ACC112 (cell line): ENCODE measurements at regions not wholly inside any gene's neighbourhood (a gene's known extent, or its start where the extent isn't known, plus 50 kb on each side); places are given as distances from the start of the nearest gene placed in this dataset.

ENCODE experiments used
- H2AFZ ChIP-seq: fragments of 200-600 bp; sonication (generic); one replicate; pipeline ENCODE4 v1.6.0; 2017; ENCODE audit warnings: antibody characterized with exemption, low read length; ENCODE audit not compliant: unreplicated experiment
- H3K27ac ChIP-seq: fragments of 200-600 bp; sonication (generic); 2 replicates; pipeline ENCODE4 v1.5.1; 2014; ENCODE audit warnings: low read depth, mild to moderate bottlenecking, antibody characterized with exemption, low read length, moderate library complexity
- H3K27me3 ChIP-seq: fragments of 200-600 bp; sonication (generic); 2 replicates; pipeline ENCODE4 v1.6.1; 2014; ENCODE audit warnings: mild to moderate bottlenecking, antibody characterized with exemption, low read length, moderate library complexity, mixed read lengths; ENCODE audit not compliant: insufficient read depth
- H3K36me3 ChIP-seq: fragments of 200-600 bp; sonication (generic); 2 replicates; pipeline ENCODE4 v1.6.1; 2016; ENCODE audit warnings: mild to moderate bottlenecking, antibody characterized with exemption, low read length, moderate library complexity, mixed read lengths; ENCODE audit not compliant: insufficient read depth
- H3K4me1 ChIP-seq: fragments of 200-600 bp; sonication (generic); one replicate; pipeline ENCODE4 v1.6.1; 2016; ENCODE audit warnings: low read length, mixed read lengths; ENCODE audit not compliant: insufficient read depth, unreplicated experiment, control insufficient read depth
- H3K4me3 ChIP-seq: fragments of 200-600 bp; sonication (generic); 2 replicates; pipeline ENCODE4 v1.5.1; 2014; ENCODE audit warnings: mild to moderate bottlenecking, low read depth, low read length
- H3K79me2 ChIP-seq: fragments of 200-600 bp; sonication (generic); one replicate; pipeline ENCODE4 v1.6.0; 2016; ENCODE audit warnings: low read length; ENCODE audit not compliant: control insufficient read depth, unreplicated experiment, insufficient read depth

DNA sequence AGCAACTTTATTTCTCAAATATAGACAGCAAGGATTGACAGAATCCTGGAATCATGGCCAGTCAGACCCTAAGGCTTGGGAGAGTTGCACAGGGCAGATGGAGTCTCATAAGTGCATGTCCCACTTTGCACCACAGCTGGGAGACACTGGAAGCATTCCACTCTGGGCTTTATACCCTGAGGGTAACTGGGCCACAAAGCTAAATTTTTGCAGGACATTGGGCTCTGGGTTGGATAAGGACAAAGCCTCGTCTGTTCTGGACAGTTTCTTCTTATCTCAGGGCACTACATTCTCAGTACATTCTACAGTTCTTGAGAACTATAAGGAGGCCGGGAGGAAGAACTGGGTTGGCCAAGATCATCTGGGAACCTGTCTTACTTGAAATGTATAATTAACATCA lies 158.3 kb upstream of the IGFBP3 start:
- no peaks in the 10 kb centered on the region for H3K4me1 ChIP-seq
- H2AFZ ChIP-seq: no peak overlapping the region
- H3K27ac ChIP-seq: no peak overlapping the region
- H3K79me2 ChIP-seq: no peaks in the 10 kb centered on the region
- no peaks in the 10 kb centered on the region for H3K27me3 ChIP-seq
- no peaks in the 10 kb centered on the region for H3K36me3 ChIP-seq
- no peak overlapping the region for H3K4me3 ChIP-seq

DNA sequence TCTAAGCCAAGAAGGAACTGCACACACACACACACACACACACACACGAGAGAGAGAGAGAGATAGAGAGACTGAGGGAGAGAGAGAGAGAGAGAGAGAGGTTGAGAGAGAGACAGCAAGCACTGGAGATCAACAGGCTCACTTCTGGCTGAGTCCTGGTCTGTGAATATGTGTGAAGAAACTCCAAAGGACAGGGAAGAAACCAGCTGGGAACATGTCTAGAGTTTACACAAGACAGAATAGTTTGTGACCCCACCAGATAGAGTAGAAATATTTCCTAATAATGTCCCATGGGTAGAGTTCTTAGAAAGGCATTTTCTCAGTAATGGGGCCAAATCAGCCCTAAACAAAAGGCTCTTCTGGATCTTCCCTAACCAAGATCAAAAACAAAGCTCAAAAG lies 155.5 kb upstream of the IGFBP3 start:
- H3K27ac ChIP-seq: no peak overlapping the region
- H3K36me3 ChIP-seq: no peaks in the 10 kb centered on the region
- H3K4me1 ChIP-seq: no peaks in the 10 kb centered on the region
- H3K4me3 ChIP-seq: no peak overlapping the region
- H3K27me3 ChIP-seq: no peaks in the 10 kb centered on the region
- no peak overlapping the region for H2AFZ ChIP-seq
- no peaks in the 10 kb centered on the region for H3K79me2 ChIP-seq

DNA sequence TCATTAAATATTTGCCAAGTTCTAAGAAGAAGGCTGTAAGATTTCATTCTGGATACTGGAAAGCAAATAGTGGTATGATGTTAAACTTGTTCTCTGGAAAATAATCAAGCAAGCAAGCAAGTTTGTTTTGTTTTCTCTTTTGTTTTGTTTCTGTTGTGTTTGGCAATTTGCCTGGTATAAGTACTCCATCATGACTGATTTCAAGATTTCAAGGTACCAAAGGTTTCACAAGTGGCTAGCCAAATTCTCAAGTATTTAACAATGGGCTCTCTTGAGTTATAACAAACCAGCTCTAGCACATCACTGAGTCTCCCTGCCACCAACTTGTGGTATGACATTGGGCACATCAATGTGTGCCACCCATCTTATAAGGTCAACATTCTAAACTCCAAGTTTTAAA lies 151.7 kb upstream of the IGFBP3 start:
- Histone ChIP-seq H3K79me2 (no peaks in the 10 kb centered on the region), H3K27me3 (no peaks in the 10 kb centered on the region), H2AFZ (no peak overlapping the region), H3K36me3 (no peaks in the 10 kb centered on the region), H3K4me3 (no peak overlapping the region), H3K4me1 (no peaks in the 10 kb centered on the region), H3K27ac (no peak overlapping the region)

- H2AFZ ChIP-seq: no peak overlapping the region
- H3K4me3 ChIP-seq: no peak overlapping the region
- H3K4me1 ChIP-seq: no peaks in the 10 kb centered on the region
- no peaks in the 10 kb centered on the region for H3K36me3 ChIP-seq
- no peaks in the 10 kb centered on the region for H3K27me3 ChIP-seq
- no peak overlapping the region for H3K27ac ChIP-seq
- no peaks in the 10 kb centered on the region for H3K79me2 ChIP-seq
Observed at GRCh38 chr7:46071601-46072000, 150.5 kb upstream of the IGFBP3 start.

GRCh38 chr7:46071076-46071475 lies 150.0 kb upstream of the IGFBP3 start:
- H3K79me2 ChIP-seq: no peaks in the 10 kb centered on the region
- no peak overlapping the region for H2AFZ ChIP-seq
- no peak overlapping the region for H3K27ac ChIP-seq
- no peaks in the 10 kb centered on the region for H3K4me1 ChIP-seq
- H3K4me3 ChIP-seq: no peak overlapping the region
- no peaks in the 10 kb centered on the region for H3K36me3 ChIP-seq
- no peaks in the 10 kb centered on the region for H3K27me3 ChIP-seq

DNA sequence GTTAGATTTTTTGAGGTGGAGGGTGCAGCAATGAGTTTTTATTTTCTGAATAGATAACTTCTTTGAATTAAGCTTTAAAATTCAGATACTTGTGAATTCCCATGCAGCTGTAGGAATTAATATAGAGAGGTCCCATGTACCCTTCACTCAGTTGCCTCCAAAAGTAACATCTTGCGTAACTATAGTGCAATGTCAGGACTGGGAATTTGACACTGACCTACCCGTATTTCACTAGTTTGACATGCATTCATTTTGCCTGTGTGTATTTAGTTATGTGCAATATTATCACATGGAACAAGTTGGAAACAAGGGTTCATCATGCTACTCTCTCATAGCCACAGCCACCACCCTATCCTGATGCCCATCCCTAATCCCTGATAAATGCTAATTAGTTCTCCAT lies 147.1 kb upstream of the IGFBP3 start:
- no peaks in the 10 kb centered on the region for H3K27me3 ChIP-seq

GRCh38 chr7:46059308-46060020 lies 138.4 kb upstream of the IGFBP3 start:
- Histone ChIP-seq H3K36me3 (no peaks in the 10 kb centered on the region), H2AFZ (no peak overlapping the region), H3K79me2 (no peaks in the 10 kb centered on the region), H3K27me3 (no peaks in the 10 kb centered on the region), H3K4me1 (peaks cover 9% of the 10 kb centered on the region), H3K27ac (no peak overlapping the region), H3K4me3 (no peak overlapping the region)

More for the DNA sequence above, 147.1 kb upstream of the IGFBP3 start:
- Histone ChIP-seq H3K36me3 (no peaks in the 10 kb centered on the region), H3K79me2 (no peaks in the 10 kb centered on the region), H2AFZ (no peak overlapping the region), H3K4me3 (no peak overlapping the region), H3K4me1 (no peaks in the 10 kb centered on the region), H3K27ac (no peak overlapping the region)

DNA sequence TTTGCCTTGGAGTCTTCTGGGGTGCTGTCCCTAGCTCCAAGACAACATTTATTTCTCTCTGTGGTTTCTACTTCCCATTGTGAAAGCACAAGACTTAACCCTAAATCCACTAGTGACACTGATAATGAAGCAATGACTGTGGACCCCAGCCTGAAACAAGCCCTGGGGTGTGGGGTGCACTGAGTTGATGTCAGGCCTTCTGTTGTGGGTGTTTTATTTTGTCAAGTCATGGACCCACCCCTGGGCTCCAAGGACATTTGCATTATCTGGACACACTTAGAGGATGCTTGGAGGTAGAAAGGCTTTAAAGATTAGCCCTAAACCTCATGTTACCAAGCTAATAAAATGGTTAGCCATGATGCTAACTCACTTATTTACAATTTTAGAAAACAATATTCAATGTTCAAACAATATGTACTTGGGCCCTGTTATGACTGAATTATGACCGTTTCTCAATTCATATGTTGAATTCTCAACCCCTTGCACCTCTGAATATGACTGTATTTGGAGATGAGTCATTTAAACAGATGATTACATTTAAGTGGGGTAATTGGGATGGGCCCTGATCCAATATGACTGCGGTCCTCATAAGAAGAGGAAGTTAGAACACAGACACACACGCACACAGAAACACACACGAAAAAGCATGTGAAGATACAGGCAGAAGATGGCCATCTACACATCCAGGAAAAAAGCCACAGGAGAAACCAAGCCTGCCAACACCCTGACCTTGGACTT lies 137.2 kb upstream of the IGFBP3 start:
- Histone ChIP-seq H3K36me3 (no peaks in the 10 kb centered on the region), H3K27me3 (no peaks in the 10 kb centered on the region), H3K79me2 (no peaks in the 10 kb centered on the region), H3K4me1 (peaks cover 9% of the 10 kb centered on the region), H3K27ac (no peak overlapping the region), H2AFZ (no peak overlapping the region), H3K4me3 (no peak overlapping the region)

- H3K36me3 ChIP-seq: no peaks in the 10 kb centered on the region
- H3K4me1 ChIP-seq: peaks cover 9% of the 10 kb centered on the region
- H2AFZ ChIP-seq: no peak overlapping the region
- H3K4me3 ChIP-seq: no peak overlapping the region
- H3K79me2 ChIP-seq: no peaks in the 10 kb centered on the region
- H3K27me3 ChIP-seq: no peaks in the 10 kb centered on the region
- no peak overlapping the region for H3K27ac ChIP-seq
Observed at GRCh38 chr7:46054915-46055314, 133.8 kb upstream of the IGFBP3 start.

- peaks cover 9% of the 10 kb centered on the region for H3K4me1 ChIP-seq
- H3K36me3 ChIP-seq: no peaks in the 10 kb centered on the region
- no peaks in the 10 kb centered on the region for H3K79me2 ChIP-seq
- H3K27me3 ChIP-seq: no peaks in the 10 kb centered on the region
- no peak overlapping the region for H3K27ac ChIP-seq
- no peak overlapping the region for H3K4me3 ChIP-seq
- no peak overlapping the region for H2AFZ ChIP-seq
Observed at GRCh38 chr7:46054272-46054671, 133.2 kb upstream of the IGFBP3 start.

DNA sequence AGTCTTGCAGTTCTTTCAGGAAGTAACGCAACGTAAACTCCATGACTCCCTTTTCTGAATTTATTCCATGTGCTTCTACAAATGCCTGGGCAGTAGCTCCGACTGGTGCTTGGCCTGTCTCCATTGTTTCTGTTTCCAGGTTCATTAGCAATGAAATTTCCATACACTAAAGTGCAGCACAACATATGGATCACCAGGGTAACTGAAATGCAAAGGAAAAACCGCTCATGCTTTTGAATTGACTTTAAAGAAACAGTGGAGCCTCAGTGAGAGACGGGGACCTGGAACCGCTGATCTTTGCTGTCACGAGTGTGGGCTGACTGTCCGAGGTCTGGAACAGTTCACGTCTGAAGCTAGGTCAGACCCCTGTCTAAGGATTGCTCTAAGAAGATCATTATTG lies 126.5 kb upstream of the IGFBP3 start:
- H3K27me3 ChIP-seq: no peaks in the 10 kb centered on the region
- no peaks in the 10 kb centered on the region for H3K36me3 ChIP-seq
- H3K4me3 ChIP-seq: no peak overlapping the region
- no peak overlapping the region for H3K27ac ChIP-seq
- H3K4me1 ChIP-seq: no peaks in the 10 kb centered on the region
- H3K79me2 ChIP-seq: no peaks in the 10 kb centered on the region
- H2AFZ ChIP-seq: no peak overlapping the region
